B cell (primary cell): ENCODE measurements at regions not wholly inside any gene's neighbourhood (a gene's known extent, or its start where the extent isn't known, plus 50 kb on each side); places are given as distances from the start of the nearest gene placed in this dataset.

Experiments used
- ATAC-seq: fragments of 200-7000 bp; cut with Tn5 transposase; one replicate; pipeline ENCODE4 v1.10.0; 2021; ENCODE audit warnings: low read depth, mild to moderate bottlenecking, moderate number of reproducible peaks, moderate library complexity
- CTCF ChIA-PET: fragments of 350-600 bp; sonication (Branson Sonifier 250); formaldehyde crosslinking; loops from one replicate; lab custom pipeline; 2021; ENCODE audit warnings: antibody characterized with exemption, inconsistent platforms; lab: Charles Lee
- POLR2A ChIA-PET: fragments of 350-600 bp; sonication (Branson Sonifier 250); formaldehyde crosslinking; loops from one replicate; lab custom pipeline; 2021; ENCODE audit warnings: antibody characterized with exemption; lab: Charles Lee
- DNase-seq: peaks from one replicate; pipeline ENCODE4 v3.0.0; 2013
- H2AFZ ChIP-seq: 2 replicates; pipeline ENCODE4 v1.6.1; 2012; ENCODE audit warnings: mild to moderate bottlenecking, low read depth, low read length; ENCODE audit not compliant: insufficient read depth, poor library complexity, severe bottlenecking
- H3K27ac ChIP-seq, 2 donors: 1 replicate in 1 of 2; 2 replicates in 1 of 2; pipeline ENCODE4 v1.5.1; 2012 to 2013; ENCODE audit warnings: low read length in 2 of 2, mild to moderate bottlenecking in 2 of 2, moderate library complexity in 1 of 2
- H3K27me3 ChIP-seq, 4 experiments: fragments of 200-600 bp in 1 of 4; sonication (generic) in 1 of 4; replicated peaks in 1 of 4; 1 replicate in 2 of 4; 2 replicates in 2 of 4; pipeline versions ENCODE4 v1.6.1 to v1.7.0; 2013 to 2016; ENCODE audit warnings: low read length in 3 of 4, mild to moderate bottlenecking in 2 of 4, mixed read lengths in 1 of 4, moderate library complexity in 1 of 4; ENCODE audit not compliant: insufficient read depth in 4 of 4, control insufficient read depth in 3 of 4; ENCODE audit errors: control extremely low read depth in 1 of 4
- H3K36me3 ChIP-seq, 2 experiments: replicated peaks in 1 of 2; 1 replicate in 1 of 2; 2 replicates in 1 of 2; pipeline versions ENCODE4 v1.6.1 to v1.7.1; 2013; ENCODE audit warnings: low read length in 1 of 2; ENCODE audit not compliant: insufficient read depth in 2 of 2, control insufficient read depth in 1 of 2; ENCODE audit errors: control extremely low read depth in 1 of 2, extremely low read depth in 1 of 2
- H3K4me1 ChIP-seq, 2 donors: fragments of 200-600 bp in 1 of 2; sonication (generic) in 1 of 2; 1 replicate in 1 of 2; 2 replicates in 1 of 2; pipeline versions ENCODE4 v1.5.1 to v1.6.1; 2013 to 2017; ENCODE audit warnings: low read length in 2 of 2; ENCODE audit not compliant: control insufficient read depth in 2 of 2, insufficient read depth in 2 of 2
- H3K4me2 ChIP-seq: replicated peaks from 2 replicates; pipeline ENCODE3; 2012; ENCODE audit warnings: mild to moderate bottlenecking, low read depth, low read length; ENCODE audit not compliant: poor library complexity, severe bottlenecking
- H3K4me3 ChIP-seq, 5 experiments: fragments of 200-600 bp in 1 of 5; sonication (generic) in 1 of 5; 1 replicate in 3 of 5; 2 replicates in 2 of 5; pipeline versions ENCODE4 v1.5.1 to v1.7.0; 2011 to 2016; ENCODE audit warnings: low read length in 4 of 5, mild to moderate bottlenecking in 4 of 5, low read depth in 2 of 5, control low read depth in 1 of 5, moderate library complexity in 1 of 5; ENCODE audit not compliant: insufficient read depth in 1 of 5; ENCODE audit errors: control extremely low read depth in 1 of 5, extremely low read depth in 1 of 5
- H3K79me2 ChIP-seq: fragments of 200-600 bp; sonication (generic); one replicate; pipeline ENCODE4 v1.6.0; 2016; ENCODE audit warnings: low read length; ENCODE audit not compliant: control insufficient read depth, insufficient read depth
- H3K9ac ChIP-seq: fragments of 200-600 bp; sonication (generic); 2 replicates; pipeline ENCODE4 v1.6.1; 2017; ENCODE audit warnings: mild to moderate bottlenecking, low read length, moderate library complexity
- H3K9me3 ChIP-seq, 3 donors: one replicate each; pipeline versions ENCODE4 v1.6.1 to v1.7.1; 2013; ENCODE audit warnings: low read length in 2 of 3; ENCODE audit not compliant: control insufficient read depth in 2 of 3, insufficient read depth in 1 of 3; ENCODE audit errors: control extremely low read depth in 1 of 3
- H4K20me1 ChIP-seq: 2 replicates; pipeline ENCODE4 v1.6.0; 2012; ENCODE audit warnings: mild to moderate bottlenecking, low read length; ENCODE audit not compliant: insufficient read depth, control insufficient read depth, poor library complexity, severe bottlenecking
- H3K27ac Mint-ChIP-seq: one replicate; pipeline ENCODE4 v1.8.0; 2021; ENCODE audit warnings: mixed read lengths
- H3K27me3 Mint-ChIP-seq: one replicate; pipeline ENCODE4 v1.8.0; 2021; ENCODE audit warnings: mixed read lengths
- H3K4me1 Mint-ChIP-seq: one replicate; pipeline ENCODE4 v1.8.0; 2021; ENCODE audit warnings: mixed read lengths
- H3K4me3 Mint-ChIP-seq: one replicate; pipeline ENCODE4 v1.8.0; 2021; ENCODE audit warnings: mixed read lengths
- H3K9me3 Mint-ChIP-seq: one replicate; pipeline ENCODE4 v1.8.0; 2022; ENCODE audit warnings: mixed read lengths; ENCODE audit not compliant: insufficient read depth
- EZH2 ChIP-seq: IDR thresholded peaks from 2 replicates; pipeline ENCODE4 v1.6.1; 2012; ENCODE audit warnings: borderline replicate concordance, low read depth, mild to moderate bottlenecking, moderate library complexity, low read length; ENCODE audit not compliant: insufficient read depth, poor library complexity, severe bottlenecking
- WGBS: methylation state at CpG from one replicate; pipeline ENCODE4 v1.1.5; 2013; ENCODE audit warnings: missing lambda C conversion rate; ENCODE audit not compliant: insufficient coverage; 5-methylcytosine and 5-hydroxymethylcytosine counted together
- intact Hi-C: fragments of 100-400 bp; cut with micrococcal nuclease; formaldehyde crosslinking; loops from one replicate; pipeline ENCODE4 v1.10.0; 2022
- TF ChIP-seq, protein P1 (sequence below): fragments of 200-600 bp; IDR thresholded peaks from one replicate; pipeline ENCODE4 v1.8.0; 2022; ENCODE audit warnings: antibody characterized with exemption, mild to moderate bottlenecking

DNA sequence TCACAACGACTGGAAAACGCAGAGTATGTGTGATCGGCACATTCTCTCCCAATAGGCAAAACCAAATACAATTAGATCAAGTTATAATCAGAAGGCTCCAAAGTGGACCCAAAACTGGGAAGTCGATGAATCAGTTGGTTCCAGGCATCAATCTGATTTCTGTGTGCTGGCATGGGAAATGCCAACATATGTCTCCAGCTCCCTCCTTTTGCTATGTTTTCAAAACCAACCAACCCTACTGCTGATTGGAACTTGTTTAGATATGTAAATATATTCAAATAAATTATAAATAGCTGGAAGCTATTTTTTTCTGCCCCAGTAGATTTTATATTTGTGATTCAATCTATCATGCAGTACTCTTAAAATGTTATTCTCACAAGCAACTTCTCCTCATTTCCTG is 284.2 kb downstream of the HS3ST3B1 start:
- Mint-ChIP-seq H3K27me3 (peaks cover 11% of the 10 kb centered on the region), H3K27ac (no peak overlapping the region), H3K4me3 (no peak overlapping the region), H3K9me3 (no peaks in the 10 kb centered on the region), H3K4me1 (no peaks in the 10 kb centered on the region)
- no peak overlapping the region for H3K4me3 ChIP-seq
- no peak overlapping the region for H2AFZ ChIP-seq
- no peak overlapping the region for H3K27ac ChIP-seq
- WGBS, result 100% methylated on average over 2 of the region's 4 CpGs
- H4K20me1 ChIP-seq, result no peaks in the 10 kb centered on the region
- intact Hi-C loops, result no loop called here
- no peaks in the 10 kb centered on the region for H3K36me3 ChIP-seq
- TF ChIP-seq EZH2, result no peak
- TF ChIP-seq, protein P1, sequence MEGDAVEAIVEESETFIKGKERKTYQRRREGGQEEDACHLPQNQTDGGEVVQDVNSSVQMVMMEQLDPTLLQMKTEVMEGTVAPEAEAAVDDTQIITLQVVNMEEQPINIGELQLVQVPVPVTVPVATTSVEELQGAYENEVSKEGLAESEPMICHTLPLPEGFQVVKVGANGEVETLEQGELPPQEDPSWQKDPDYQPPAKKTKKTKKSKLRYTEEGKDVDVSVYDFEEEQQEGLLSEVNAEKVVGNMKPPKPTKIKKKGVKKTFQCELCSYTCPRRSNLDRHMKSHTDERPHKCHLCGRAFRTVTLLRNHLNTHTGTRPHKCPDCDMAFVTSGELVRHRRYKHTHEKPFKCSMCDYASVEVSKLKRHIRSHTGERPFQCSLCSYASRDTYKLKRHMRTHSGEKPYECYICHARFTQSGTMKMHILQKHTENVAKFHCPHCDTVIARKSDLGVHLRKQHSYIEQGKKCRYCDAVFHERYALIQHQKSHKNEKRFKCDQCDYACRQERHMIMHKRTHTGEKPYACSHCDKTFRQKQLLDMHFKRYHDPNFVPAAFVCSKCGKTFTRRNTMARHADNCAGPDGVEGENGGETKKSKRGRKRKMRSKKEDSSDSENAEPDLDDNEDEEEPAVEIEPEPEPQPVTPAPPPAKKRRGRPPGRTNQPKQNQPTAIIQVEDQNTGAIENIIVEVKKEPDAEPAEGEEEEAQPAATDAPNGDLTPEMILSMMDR, result no peak
- ChIA-PET POLR2A (no interaction called here), CTCF (no interaction called here)
- no peak for DNase-seq
- H3K4me1 ChIP-seq, result no peaks in the 10 kb centered on the region
- H3K79me2 ChIP-seq, result no peaks in the 10 kb centered on the region
- no peak overlapping the region for H3K9ac ChIP-seq
- ATAC-seq, result no peak
- no peaks in the 10 kb centered on the region for H3K27me3 ChIP-seq
- no peak overlapping the region for H3K4me2 ChIP-seq
- no peaks in the 10 kb centered on the region for H3K9me3 ChIP-seq

DNA sequence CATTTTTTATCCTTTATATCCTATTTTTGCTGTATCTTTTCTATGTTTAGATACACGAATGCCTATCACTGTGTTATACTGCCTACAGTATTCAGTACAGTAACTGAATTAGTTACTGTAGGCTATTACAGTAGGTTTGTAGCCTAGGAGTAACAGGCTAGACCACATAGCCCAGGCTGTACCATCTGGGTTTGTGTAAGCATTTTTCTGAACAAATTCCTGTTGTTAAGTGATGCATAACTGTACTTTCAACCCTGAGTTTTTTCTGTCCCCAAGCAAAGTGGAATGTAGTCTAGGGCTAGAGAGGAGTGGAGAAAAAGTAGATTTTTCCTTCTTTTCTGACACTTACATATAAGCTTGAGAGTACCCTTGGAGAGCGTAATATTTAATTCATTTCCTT is 282.1 kb downstream of the HS3ST3B1 start:
- ATAC-seq (no peak), DNase-seq (no peak)
- Histone ChIP-seq H3K27me3 (no peaks in the 10 kb centered on the region), H3K4me1 (no peaks in the 10 kb centered on the region), H3K9me3 (no peaks in the 10 kb centered on the region), H3K27ac (no peak overlapping the region), H4K20me1 (no peaks in the 10 kb centered on the region), H3K36me3 (no peaks in the 10 kb centered on the region), H3K79me2 (no peaks in the 10 kb centered on the region), H2AFZ (no peak overlapping the region), H3K9ac (no peak overlapping the region), H3K4me3 (no peak overlapping the region), H3K4me2 (no peak overlapping the region)
- no peak overlapping the region for H3K4me3 Mint-ChIP-seq
- intact Hi-C loops, result no loop called here
- H3K27ac Mint-ChIP-seq, result no peak overlapping the region
- CTCF ChIA-PET, result no interaction called here
- H3K27me3 Mint-ChIP-seq, result peaks cover 9% of the 10 kb centered on the region
- POLR2A ChIA-PET, result no interaction called here
- WGBS, result no CpG with 5 or more reads among the region's 2 CpGs
- H3K4me1 Mint-ChIP-seq, result no peaks in the 10 kb centered on the region
- no peak for TF ChIP-seq EZH2
- TF ChIP-seq, protein P1, result no peak
- H3K9me3 Mint-ChIP-seq, result no peaks in the 10 kb centered on the region
